Kidney (tissue), 13 donors: ENCODE measurements at regions not wholly inside any gene's neighbourhood (a gene's known extent, or its start where the extent isn't known, plus 50 kb on each side); places are given as distances from the start of the nearest gene placed in this dataset.

Source experiments
- DNase-seq, 5 donors: peaks; one replicate each; pipeline ENCODE4 v3.0.0-alpha.2; 2013 to 2020
- FAIRE-seq: peaks from 2 replicates; lab custom pipeline; 2012; peaks lifted over from hg19 to GRCh38; lab: Jason Lieb, UNC
- H3K27ac ChIP-seq, 2 donors: one replicate each; pipeline ENCODE4 v1.7.0; 2013; ENCODE audit warnings: low read depth in 2 of 2, low read length in 2 of 2, inconsistent platforms in 1 of 2
- H3K27me3 ChIP-seq: one replicate; pipeline ENCODE4 v1.7.1; 2013; ENCODE audit warnings: low read length, inconsistent platforms; ENCODE audit not compliant: control insufficient read depth, insufficient read depth
- H3K36me3 ChIP-seq, 3 donors: one replicate each; pipeline versions ENCODE4 v1.7.0 to v1.7.1; 2013; ENCODE audit warnings: low read length in 3 of 3, control low read depth in 1 of 3, inconsistent platforms in 1 of 3; ENCODE audit not compliant: insufficient read depth in 3 of 3, control insufficient read depth in 2 of 3
- H3K4me1 ChIP-seq, 3 donors: one replicate each; pipeline versions ENCODE4 v1.7.0 to v1.7.1; 2013; ENCODE audit warnings: low read length in 3 of 3, inconsistent platforms in 1 of 3, low read depth in 1 of 3; ENCODE audit not compliant: control insufficient read depth in 2 of 3, insufficient read depth in 2 of 3
- H3K4me3 ChIP-seq, 3 donors: one replicate each; pipeline versions ENCODE4 v1.7.0 to v1.8.1; 2013; ENCODE audit warnings: low read length in 3 of 3, control low read depth in 1 of 3, inconsistent platforms in 1 of 3
- H3K9ac ChIP-seq, 3 donors: one replicate each; pipeline versions ENCODE4 v1.7.0 to v1.7.1; 2013; ENCODE audit warnings: low read length in 3 of 3, control low read depth in 1 of 3, inconsistent platforms in 1 of 3
- H3K9me3 ChIP-seq, 3 donors: one replicate each; pipeline versions ENCODE4 v1.7.0 to v1.7.1; 2013; ENCODE audit warnings: low read length in 3 of 3, control low read depth in 1 of 3, inconsistent platforms in 1 of 3; ENCODE audit not compliant: control insufficient read depth in 2 of 3, insufficient read depth in 1 of 3
- CTCF ChIP-seq: IDR thresholded peaks from 3 replicates; pipeline ENCODE4 v1.5.1; 2012; ENCODE audit warnings: mild to moderate bottlenecking, moderate library complexity, borderline replicate concordance; ENCODE audit not compliant: insufficient read depth; ENCODE audit errors: extremely low read depth
- intact Hi-C: fragments of 100-400 bp; cut with DNase I; formaldehyde crosslinking; loops from one replicate; pipeline ENCODE4 v1.11.1; 2022
- donor health status: control.
- donor health status: control.
- donor health status: control.
- donor health status: control.
- donor health status: control.
- donor health status: DM: yes; HTN: yes; CAD: no.
- donor health status: Normal renal cell carcinoma (clear cell type).

GRCh38 chr7:24063721-24064120 lies 220.3 kb upstream of the NPY start:
- H3K4me3 ChIP-seq: no peak overlapping the region
- FAIRE-seq (no peak), DNase-seq (no peak)
- H3K4me1 ChIP-seq: no peaks in the 10 kb centered on the region
- no peaks in the 10 kb centered on the region for H3K9me3 ChIP-seq
- intact Hi-C loops: no loop called here
- no peak overlapping the region for H3K27ac ChIP-seq
- H3K9ac ChIP-seq: no peak overlapping the region
- no peaks in the 10 kb centered on the region for H3K27me3 ChIP-seq
- no peaks in the 10 kb centered on the region for H3K36me3 ChIP-seq
- no peak for TF ChIP-seq CTCF

GRCh38 chr7:24069751-24070150 lies 214.2 kb upstream of the NPY start:
- H3K9ac ChIP-seq: no peak overlapping the region
- intact Hi-C loops: no loop called here
- no peak for TF ChIP-seq CTCF
- DNase-seq (no peak), FAIRE-seq (no peak)
- H3K4me1 ChIP-seq: no peaks in the 10 kb centered on the region
- H3K9me3 ChIP-seq: no peaks in the 10 kb centered on the region
- no peak overlapping the region for H3K27ac ChIP-seq
- H3K36me3 ChIP-seq: no peaks in the 10 kb centered on the region
- H3K4me3 ChIP-seq: no peak overlapping the region
- H3K27me3 ChIP-seq: no peaks in the 10 kb centered on the region

- FAIRE-seq (no peak), DNase-seq (no peak)
- Histone ChIP-seq H3K4me1 (peaks cover 0 to 5% (median 0%) of the 10 kb centered on the region in 3 donors), H3K9me3 (no peaks in the 10 kb centered on the region), H3K36me3 (no peaks in the 10 kb centered on the region), H3K27me3 (no peaks in the 10 kb centered on the region), H3K27ac (no peak overlapping the region), H3K4me3 (no peak overlapping the region), H3K9ac (no peak overlapping the region)
- intact Hi-C loops: no loop called here
- TF ChIP-seq CTCF: no peak
Measured at GRCh38 chr7:24073651-24074420, 210.2 kb upstream of the NPY start.
